Endothelial cell of hepatic sinusoid (primary cell): ENCODE measurements at regions not wholly inside any gene's neighbourhood (a gene's known extent, or its start where the extent isn't known, plus 50 kb on each side); places are given as distances from the start of the nearest gene placed in this dataset.

Source experiments
- in situ Hi-C: cut with HindIII; loops from 2 replicates; pipeline ENCODE4 v1.10.0; 2017; ENCODE audit warnings: low sequenced_read_pairs

GRCh38 chr4:123496421-123496820 is 99.8 kb downstream of the SPRY1 start:
- in situ Hi-C loops: loop anchor here (5.0 kb wide), 1 partner anchor 81 kb away; no protein-coding TSS in a partner anchor

- in situ Hi-C loops: loop anchor here (5.0 kb wide), 1 partner anchor 80 kb away; no protein-coding TSS in a partner anchor
Measured at GRCh38 chr4:123497340-123497739, 100.7 kb downstream of the SPRY1 start.

- in situ Hi-C loops: no loop called here
Measured at GRCh38 chr4:123501733-123502132, 105.1 kb downstream of the SPRY1 start.

- in situ Hi-C loops: no loop called here
Measured at GRCh38 chr4:123503698-123504363, 107.2 kb downstream of the SPRY1 start.

- in situ Hi-C loops: no loop called here
Measured at GRCh38 chr4:123505095-123506010, 108.8 kb downstream of the SPRY1 start.

- in situ Hi-C loops: no loop called here
Measured at GRCh38 chr4:123506011-123506695, 109.6 kb downstream of the SPRY1 start.

- in situ Hi-C loops: no loop called here
Measured at GRCh38 chr4:123507376-123507775, 110.8 kb downstream of the SPRY1 start.

- in situ Hi-C loops: no loop called here
Measured at GRCh38 chr4:123510221-123510620, 113.6 kb downstream of the SPRY1 start.

- in situ Hi-C loops: no loop called here
Measured at GRCh38 chr4:123510659-123511058, 114.1 kb downstream of the SPRY1 start.

- in situ Hi-C loops: no loop called here
Measured at GRCh38 chr4:123516576-123516975, 120.0 kb downstream of the SPRY1 start.

- in situ Hi-C loops: no loop called here
Measured at GRCh38 chr4:123517176-123517575, 120.6 kb downstream of the SPRY1 start.

GRCh38 chr4:123517971-123518370 is 121.4 kb downstream of the SPRY1 start:
- in situ Hi-C loops: no loop called here

GRCh38 chr4:123520325-123520724 is 123.7 kb downstream of the SPRY1 start:
- in situ Hi-C loops: no loop called here

GRCh38 chr4:123522081-123522480 is 125.5 kb downstream of the SPRY1 start:
- in situ Hi-C loops: no loop called here

GRCh38 chr4:123522646-123523045 is 126.1 kb downstream of the SPRY1 start:
- in situ Hi-C loops: no loop called here

GRCh38 chr4:123524958-123525628 is 128.5 kb downstream of the SPRY1 start:
- in situ Hi-C loops: no loop called here

GRCh38 chr4:123526511-123526910 is 129.9 kb downstream of the SPRY1 start:
- in situ Hi-C loops: no loop called here

GRCh38 chr4:123528501-123529277 is 132.1 kb downstream of the SPRY1 start:
- in situ Hi-C loops: no loop called here

- in situ Hi-C loops: no loop called here
Measured at GRCh38 chr4:123529278-123529568, 132.6 kb downstream of the SPRY1 start.

- in situ Hi-C loops: no loop called here
Measured at GRCh38 chr4:123530357-123530756, 133.8 kb downstream of the SPRY1 start.
